Dendritic cell treated with granulocyte-macrophage colony-stimulating factor and Interleukin-4, amounts not matched to agents 40 ng/mL and 50 ng/mL, for 4 days (primary cell): ENCODE measurements at regions not wholly inside any gene's neighbourhood (a gene's known extent, or its start where the extent isn't known, plus 50 kb on each side); places are given as distances from the start of the nearest gene placed in this dataset.

ENCODE experiments used
- H3K27ac Mint-ChIP-seq: one replicate; pipeline ENCODE4 v1.8.0; 2022; ENCODE audit warnings: mild to moderate bottlenecking, mixed read lengths
- H3K27me3 Mint-ChIP-seq: one replicate; pipeline ENCODE4 v1.8.0; 2022; ENCODE audit warnings: mild to moderate bottlenecking, mixed read lengths
- H3K36me3 Mint-ChIP-seq: one replicate; pipeline ENCODE4 v1.8.0; 2022; ENCODE audit warnings: low read depth, mixed read lengths
- H3K4me1 Mint-ChIP-seq: one replicate; pipeline ENCODE4 v1.8.0; 2022; ENCODE audit warnings: low read depth, mixed read lengths
- H3K4me3 Mint-ChIP-seq: one replicate; pipeline ENCODE4 v1.8.0; 2022; ENCODE audit warnings: mild to moderate bottlenecking, moderate library complexity, mixed read lengths
- H3K9me3 Mint-ChIP-seq: one replicate; pipeline ENCODE4 v1.8.0; 2022; ENCODE audit warnings: mixed read lengths
- intact Hi-C: fragments of 100-400 bp; cut with micrococcal nuclease; formaldehyde crosslinking; loops from one replicate; pipeline ENCODE4 v1.15.0; 2022

GRCh38 chr20:22914291-22914690 is 120.8 kb upstream of the SSTR4 start:
- intact Hi-C loops: loop anchor here (10.0 kb wide), 1 partner anchor 111 kb away; no protein-coding TSS in a partner anchor
- no peak overlapping the region for H3K4me3 Mint-ChIP-seq
- no peak overlapping the region for H3K27ac Mint-ChIP-seq
- H3K4me1 Mint-ChIP-seq: no peaks in the 10 kb centered on the region
- H3K36me3 Mint-ChIP-seq: no peaks in the 10 kb centered on the region
- H3K27me3 Mint-ChIP-seq: peaks cover 67% of the 10 kb centered on the region
- H3K9me3 Mint-ChIP-seq: peaks cover 11% of the 10 kb centered on the region

- peaks cover 79% of the 10 kb centered on the region for H3K27me3 Mint-ChIP-seq
- H3K27ac Mint-ChIP-seq: no peak overlapping the region
- intact Hi-C loops: loop anchor here (10.0 kb wide), 1 partner anchor 109 kb away; no protein-coding TSS in a partner anchor
- H3K9me3 Mint-ChIP-seq: peaks cover 11% of the 10 kb centered on the region
- no peak overlapping the region for H3K4me3 Mint-ChIP-seq
- no peaks in the 10 kb centered on the region for H3K4me1 Mint-ChIP-seq
- no peaks in the 10 kb centered on the region for H3K36me3 Mint-ChIP-seq
These were observed 119.6 kb upstream of the SSTR4 start for GRCh38 chr20:22915512-22915911.

- peaks cover 86% of the 10 kb centered on the region for H3K27me3 Mint-ChIP-seq
- no peaks in the 10 kb centered on the region for H3K36me3 Mint-ChIP-seq
- no peak overlapping the region for H3K4me3 Mint-ChIP-seq
- H3K9me3 Mint-ChIP-seq: peaks cover 11% of the 10 kb centered on the region
- H3K4me1 Mint-ChIP-seq: peaks cover 2% of the 10 kb centered on the region
- intact Hi-C loops: loop anchor here (10.0 kb wide), 1 partner anchor 109 kb away; no protein-coding TSS in a partner anchor
- H3K27ac Mint-ChIP-seq: no peak overlapping the region
These were observed 118.9 kb upstream of the SSTR4 start for GRCh38 chr20:22916021-22916842.

GRCh38 chr20:22918286-22918983 is 116.7 kb upstream of the SSTR4 start:
- H3K4me3 Mint-ChIP-seq: no peak overlapping the region
- peaks cover 92% of the 10 kb centered on the region for H3K27me3 Mint-ChIP-seq
- no peaks in the 10 kb centered on the region for H3K36me3 Mint-ChIP-seq
- H3K27ac Mint-ChIP-seq: no peak overlapping the region
- peaks cover 11% of the 10 kb centered on the region for H3K9me3 Mint-ChIP-seq
- peaks cover 15% of the 10 kb centered on the region for H3K4me1 Mint-ChIP-seq
- intact Hi-C loops: loop anchor here (10.0 kb wide), 1 partner anchor 106 kb away; no protein-coding TSS in a partner anchor

GRCh38 chr20:22920898-22921297 is 114.2 kb upstream of the SSTR4 start:
- no peaks in the 10 kb centered on the region for H3K9me3 Mint-ChIP-seq
- peak overlapping the region; percentile 38 for H3K27ac Mint-ChIP-seq
- intact Hi-C loops: no loop called here
- no peaks in the 10 kb centered on the region for H3K36me3 Mint-ChIP-seq
- H3K27me3 Mint-ChIP-seq: peaks cover 90% of the 10 kb centered on the region
- H3K4me3 Mint-ChIP-seq: no peak overlapping the region
- peaks cover 28% of the 10 kb centered on the region for H3K4me1 Mint-ChIP-seq

- Mint-ChIP-seq H3K27me3 (peaks cover 89% of the 10 kb centered on the region), H3K27ac (peak overlapping the region; percentile 38), H3K36me3 (no peaks in the 10 kb centered on the region), H3K4me1 (peaks cover 28% of the 10 kb centered on the region), H3K4me3 (no peak overlapping the region), H3K9me3 (no peaks in the 10 kb centered on the region)
- intact Hi-C loops: no loop called here
These were observed 113.3 kb upstream of the SSTR4 start for GRCh38 chr20:22921595-22922421.

- no peak overlapping the region for H3K27ac Mint-ChIP-seq
- no peak overlapping the region for H3K4me3 Mint-ChIP-seq
- no peaks in the 10 kb centered on the region for H3K9me3 Mint-ChIP-seq
- H3K4me1 Mint-ChIP-seq: peaks cover 28% of the 10 kb centered on the region
- no peaks in the 10 kb centered on the region for H3K36me3 Mint-ChIP-seq
- intact Hi-C loops: no loop called here
- peaks cover 91% of the 10 kb centered on the region for H3K27me3 Mint-ChIP-seq
These were observed 112.1 kb upstream of the SSTR4 start for GRCh38 chr20:22922987-22923386.

- no peak overlapping the region for H3K27ac Mint-ChIP-seq
- H3K4me3 Mint-ChIP-seq: no peak overlapping the region
- H3K4me1 Mint-ChIP-seq: peaks cover 28% of the 10 kb centered on the region
These were observed 110.9 kb upstream of the SSTR4 start for GRCh38 chr20:22924046-22924737.

GRCh38 chr20:22924949-22925612 is 110.0 kb upstream of the SSTR4 start:
- intact Hi-C loops: no loop called here
- Mint-ChIP-seq H3K27me3 (peaks cover 89% of the 10 kb centered on the region), H3K4me1 (peaks cover 28% of the 10 kb centered on the region), H3K9me3 (no peaks in the 10 kb centered on the region), H3K27ac (no peak overlapping the region), H3K4me3 (no peak overlapping the region), H3K36me3 (no peaks in the 10 kb centered on the region)

More at GRCh38 chr20:22924046-22924737, 110.9 kb upstream of the SSTR4 start:
- H3K27me3 Mint-ChIP-seq: peaks cover 89% of the 10 kb centered on the region
- no peaks in the 10 kb centered on the region for H3K36me3 Mint-ChIP-seq
- H3K9me3 Mint-ChIP-seq: no peaks in the 10 kb centered on the region
- intact Hi-C loops: no loop called here

GRCh38 chr20:22925613-22925983 is 109.5 kb upstream of the SSTR4 start:
- intact Hi-C loops: no loop called here
- no peaks in the 10 kb centered on the region for H3K9me3 Mint-ChIP-seq
- H3K36me3 Mint-ChIP-seq: no peaks in the 10 kb centered on the region
- no peak overlapping the region for H3K4me3 Mint-ChIP-seq
- no peak overlapping the region for H3K27ac Mint-ChIP-seq
- peaks cover 85% of the 10 kb centered on the region for H3K27me3 Mint-ChIP-seq
- H3K4me1 Mint-ChIP-seq: peaks cover 28% of the 10 kb centered on the region

GRCh38 chr20:22927537-22927936 is 107.6 kb upstream of the SSTR4 start:
- no peaks in the 10 kb centered on the region for H3K9me3 Mint-ChIP-seq
- H3K4me3 Mint-ChIP-seq: no peak overlapping the region
- peaks cover 86% of the 10 kb centered on the region for H3K27me3 Mint-ChIP-seq
- peaks cover 16% of the 10 kb centered on the region for H3K4me1 Mint-ChIP-seq
- H3K27ac Mint-ChIP-seq: no peak overlapping the region
- intact Hi-C loops: no loop called here
- H3K36me3 Mint-ChIP-seq: no peaks in the 10 kb centered on the region

- no peak overlapping the region for H3K4me3 Mint-ChIP-seq
- H3K4me1 Mint-ChIP-seq: peaks cover 13% of the 10 kb centered on the region
- intact Hi-C loops: no loop called here
- no peak overlapping the region for H3K27ac Mint-ChIP-seq
- H3K9me3 Mint-ChIP-seq: no peaks in the 10 kb centered on the region
- H3K27me3 Mint-ChIP-seq: peaks cover 87% of the 10 kb centered on the region
- H3K36me3 Mint-ChIP-seq: no peaks in the 10 kb centered on the region
These were observed 106.4 kb upstream of the SSTR4 start for GRCh38 chr20:22928679-22929078.

- Mint-ChIP-seq H3K36me3 (no peaks in the 10 kb centered on the region), H3K4me3 (no peak overlapping the region), H3K27me3 (peaks cover 84% of the 10 kb centered on the region), H3K27ac (no peak overlapping the region), H3K9me3 (no peaks in the 10 kb centered on the region), H3K4me1 (peaks cover 7% of the 10 kb centered on the region)
- intact Hi-C loops: no loop called here
These were observed 105.5 kb upstream of the SSTR4 start for GRCh38 chr20:22929661-22930060.
